GM19351 (cell line): ENCODE measurements at regions not wholly inside any gene's neighbourhood (a gene's known extent, or its start where the extent isn't known, plus 50 kb on each side); places are given as distances from the start of the nearest gene placed in this dataset.
"Not testable (repeated sequence)": the region's sequence is repeated elsewhere in the genome, so short reads cannot be mapped to it uniquely, and the experiment has no call there.

Experiments
- ATAC-seq: cut with Tn5 transposase; IDR thresholded peaks from one replicate; pipeline ENCODE4 v1.9.1; 2021; ENCODE audit warnings: mild to moderate bottlenecking, moderate library complexity; ENCODE audit not compliant: unreplicated experiment

GRCh38 chr2:241981076-241981700 lies 111.7 kb downstream of the RTP5 start:
- ATAC-seq: no peak

DNA sequence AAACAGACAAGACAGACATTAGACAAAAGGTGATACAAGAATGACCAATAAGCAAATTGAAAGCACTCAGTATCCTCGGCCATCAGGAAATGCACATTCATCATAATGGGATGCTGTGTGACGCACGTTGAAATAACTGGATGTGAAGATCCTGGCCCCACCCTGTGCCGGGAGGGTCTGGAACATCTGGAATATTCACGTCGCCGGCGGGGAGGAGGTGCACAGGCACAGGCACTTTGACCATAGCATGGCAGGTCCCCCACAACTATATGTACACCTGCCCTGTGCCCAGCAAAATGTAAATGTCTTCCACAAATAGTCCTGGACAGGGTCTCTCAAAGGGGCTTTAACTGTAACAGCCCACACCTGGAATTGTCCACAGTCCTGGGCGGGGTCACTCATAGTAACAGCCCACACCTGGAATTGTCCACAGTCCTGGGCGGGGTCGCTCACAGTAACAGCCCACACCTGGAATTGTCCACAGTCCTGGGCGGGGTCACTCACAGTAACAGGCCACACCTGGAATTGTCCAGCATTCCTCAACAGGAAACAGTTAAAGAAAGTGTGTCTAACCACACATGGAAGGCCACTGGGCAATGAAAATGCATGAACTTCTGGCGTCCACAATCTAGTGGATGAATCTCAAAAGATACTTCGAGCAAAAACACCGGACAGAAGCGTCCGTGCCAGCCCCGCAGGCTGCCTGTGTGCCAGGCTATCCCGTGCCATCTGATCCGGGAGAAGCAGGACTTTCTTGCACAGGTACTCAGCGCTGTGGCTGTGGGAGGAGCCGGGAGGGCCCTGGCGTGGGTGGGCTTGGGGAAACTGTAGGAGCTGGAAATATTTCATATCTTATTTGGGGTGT lies 113.4 kb downstream of the RTP5 start:
- no peak for ATAC-seq

- ATAC-seq: no peak
These were observed 114.2 kb downstream of the RTP5 start for GRCh38 chr2:241983571-241984270.

GRCh38 chr2:241984271-241984655 lies 114.7 kb downstream of the RTP5 start:
- no peak for ATAC-seq

- no peak for ATAC-seq
These were observed 115.1 kb downstream of the RTP5 start for GRCh38 chr2:241984658-241985057.

DNA sequence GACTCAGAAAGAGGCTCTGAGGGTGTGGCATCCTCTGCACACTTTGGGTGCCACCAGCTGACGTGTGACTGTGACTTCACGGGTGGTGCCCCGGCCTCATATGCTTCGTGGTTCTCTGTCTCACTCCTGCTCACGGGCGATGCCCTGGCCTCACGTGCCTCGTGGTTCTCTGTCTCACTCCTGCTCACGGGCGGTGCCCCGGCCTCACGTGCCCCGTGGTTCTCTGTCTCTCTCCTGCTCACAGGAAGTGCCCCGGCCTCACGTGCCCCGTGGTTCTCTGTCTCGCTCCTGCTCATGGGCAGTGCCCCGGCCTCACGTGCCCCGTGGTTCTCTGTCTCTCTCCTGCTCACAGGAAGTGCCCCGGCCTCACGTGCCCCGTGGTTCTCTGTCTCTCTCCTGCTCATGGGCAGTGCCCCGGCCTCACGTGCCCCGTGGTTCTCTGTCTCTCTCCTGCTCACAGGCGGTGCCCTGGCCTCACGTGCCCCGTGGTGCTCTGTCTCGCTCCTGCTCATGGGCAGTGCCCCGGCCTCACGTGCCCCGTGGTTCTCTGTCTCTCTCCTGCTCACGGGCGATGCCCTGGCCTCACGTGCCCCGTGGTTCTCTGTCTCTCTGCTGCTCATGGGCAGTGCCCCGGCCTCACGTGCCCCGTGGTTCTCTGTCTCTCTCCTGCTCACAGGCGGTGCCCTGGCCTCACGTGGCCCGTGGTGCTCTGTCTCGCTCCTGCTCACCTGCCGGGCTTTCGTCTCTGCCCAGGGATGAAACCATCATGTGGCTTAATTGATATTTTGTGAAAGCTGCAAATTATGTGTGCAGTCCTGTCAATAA lies 115.8 kb downstream of the RTP5 start:
- ATAC-seq: not testable (repeated sequence)

- no peak for ATAC-seq
These were observed 116.4 kb downstream of the RTP5 start for GRCh38 chr2:241985986-241986329.

GRCh38 chr2:241986836-241987641 lies 117.5 kb downstream of the RTP5 start:
- no peak for ATAC-seq

- ATAC-seq: no peak
These were observed 118.2 kb downstream of the RTP5 start for GRCh38 chr2:241987726-241988125.

DNA sequence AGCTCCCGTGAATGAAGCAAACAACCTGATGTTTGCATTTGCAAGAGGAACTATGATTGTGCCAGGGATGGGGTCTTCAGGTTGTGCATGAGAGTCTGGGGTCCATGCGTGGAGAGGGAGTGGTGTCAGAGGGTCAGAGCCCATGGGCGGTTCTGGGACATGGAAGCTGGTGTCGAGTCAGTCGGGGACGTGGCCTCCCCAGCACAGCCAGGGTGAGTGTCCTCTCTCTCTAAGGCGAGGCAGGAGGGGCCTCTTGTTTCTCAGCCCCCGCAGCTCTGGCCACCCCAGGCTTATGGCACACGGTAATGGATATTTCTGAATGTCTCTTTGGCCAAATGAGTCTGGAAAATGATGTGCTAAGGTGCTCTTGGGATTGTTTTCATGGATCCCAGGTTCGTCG lies 118.6 kb downstream of the RTP5 start:
- no peak for ATAC-seq

GRCh38 chr2:241989074-241989473 lies 119.5 kb downstream of the RTP5 start:
- no peak for ATAC-seq

DNA sequence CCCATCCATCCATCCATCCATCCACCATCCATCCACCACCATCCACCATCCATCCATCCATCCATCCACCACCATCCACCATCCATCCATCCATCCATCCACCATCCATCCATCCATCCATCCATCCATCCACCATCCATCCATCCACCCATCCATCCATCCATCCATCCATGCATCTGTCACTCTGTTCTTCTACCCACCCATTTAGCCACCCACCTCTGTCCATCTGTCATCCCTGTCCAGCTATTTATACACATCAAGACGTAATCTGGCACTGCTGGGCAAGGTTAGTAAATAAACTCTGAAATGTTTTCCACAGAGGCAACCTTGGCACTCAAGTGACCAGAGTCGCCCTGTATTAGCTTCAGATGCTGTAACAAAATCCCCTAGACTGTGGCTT lies 120.9 kb downstream of the RTP5 start:
- ATAC-seq: no peak

GRCh38 chr2:241991299-241991698 lies 121.8 kb downstream of the RTP5 start:
- no peak for ATAC-seq

DNA sequence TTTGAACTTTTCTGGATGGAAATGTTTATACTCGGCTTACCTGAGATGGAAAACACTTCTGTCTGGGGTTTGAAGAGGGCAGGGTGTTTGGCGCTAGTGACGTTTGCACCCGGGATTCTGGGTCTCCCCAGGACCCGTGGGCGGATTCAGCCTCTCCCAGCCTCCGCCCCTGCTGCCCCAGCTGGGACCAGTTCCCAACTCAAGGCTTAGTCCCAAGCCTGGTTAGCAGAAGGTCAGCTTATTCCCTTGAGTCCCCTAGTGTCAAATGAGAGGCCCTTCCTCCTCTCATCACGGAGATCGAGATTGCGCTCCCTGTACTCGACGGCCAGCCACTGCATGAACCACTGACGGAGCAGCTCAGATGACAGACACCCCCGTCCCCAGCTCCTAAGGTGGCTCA lies 123.2 kb downstream of the RTP5 start:
- ATAC-seq: no peak

DNA sequence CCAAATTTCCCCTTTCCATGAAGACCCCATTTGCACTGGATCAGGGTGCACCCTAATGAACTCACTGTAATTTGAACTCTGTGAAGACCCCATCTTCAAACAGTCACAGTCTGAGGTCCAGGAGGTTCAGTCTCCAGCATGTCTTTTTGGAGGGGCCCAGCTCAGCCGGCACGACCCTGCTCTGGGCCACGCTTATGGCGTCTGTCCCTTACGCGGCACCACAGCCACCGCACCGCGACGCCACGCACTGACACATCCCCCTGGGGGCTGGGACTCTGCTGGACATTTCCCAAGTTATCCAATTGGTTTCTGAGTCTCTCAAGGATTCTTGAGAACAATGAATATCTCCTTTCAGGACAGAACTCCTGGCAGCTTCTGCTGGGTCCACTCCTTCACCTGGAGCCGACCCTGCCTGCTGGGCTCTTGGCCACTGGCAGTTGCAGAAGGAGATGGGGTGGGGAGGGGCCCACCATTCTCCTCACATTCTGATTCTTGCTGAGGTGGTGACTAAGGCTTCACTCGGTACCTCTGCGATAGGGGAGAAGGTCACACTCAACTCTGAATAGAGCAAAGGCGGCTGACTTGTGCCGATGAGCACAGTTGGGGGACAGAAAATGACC lies 124.0 kb downstream of the RTP5 start:
- ATAC-seq: no peak

- no peak for ATAC-seq
These were observed 124.6 kb downstream of the RTP5 start for GRCh38 chr2:241994086-241994485.

- no peak for ATAC-seq
These were observed 125.2 kb downstream of the RTP5 start for GRCh38 chr2:241994556-241995213.

- ATAC-seq: no peak
These were observed 126.6 kb downstream of the RTP5 start for GRCh38 chr2:241996100-241996499.

GRCh38 chr2:241997017-241997416 lies 127.5 kb downstream of the RTP5 start:
- ATAC-seq: no peak
